Right forelimb (tissue), 1 donor: ENCODE measurements at regions not wholly inside any gene's neighbourhood (a gene's known extent, or its start where the extent isn't known, plus 50 kb on each side); places are given as distances from the start of the nearest gene placed in this dataset.

Source experiments
- DNase-seq: peaks from one replicate; pipeline ENCODE4 v3.0.0-alpha.2; 2018

DNA sequence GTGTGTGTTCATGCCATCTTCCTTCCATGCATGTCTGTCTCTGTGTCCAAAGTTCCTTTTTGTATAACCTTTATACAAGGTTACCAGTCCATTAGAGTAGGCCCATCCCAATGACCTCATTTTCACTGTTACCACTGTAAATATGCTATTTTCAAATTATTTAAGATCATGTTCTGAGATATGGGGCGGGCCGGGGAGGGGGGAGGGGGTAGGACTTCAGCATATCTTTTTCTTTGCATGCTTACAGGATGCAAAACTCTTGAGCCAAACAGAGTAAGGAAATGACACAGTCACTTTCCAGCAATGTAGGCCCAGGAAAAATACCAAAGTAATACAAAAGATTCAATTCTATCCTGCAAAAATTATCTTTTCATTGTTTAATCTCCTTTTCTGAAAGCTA, 124.1 kb upstream of the HNRNPA3 start:
- no peak for DNase-seq

DNA sequence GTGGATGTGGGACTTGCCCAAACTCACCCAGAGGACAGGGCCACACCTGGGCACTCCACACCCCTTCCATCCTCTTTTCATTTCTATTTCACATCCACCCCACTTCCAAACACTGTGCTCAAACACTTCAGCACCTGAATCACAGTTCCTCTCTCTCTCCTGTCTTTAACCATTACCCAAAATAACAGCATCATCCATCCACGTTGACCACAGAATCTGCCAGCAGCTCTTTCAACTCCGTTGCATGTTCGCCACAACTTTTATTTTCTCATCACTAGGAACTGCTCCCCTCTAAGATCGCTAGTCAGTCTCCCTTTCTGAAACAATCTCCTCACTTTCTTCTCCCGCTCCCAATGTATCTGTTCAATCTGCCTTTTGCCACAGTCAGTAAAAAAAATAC, 121.6 kb upstream of the HNRNPA3 start:
- no peak for DNase-seq

DNA sequence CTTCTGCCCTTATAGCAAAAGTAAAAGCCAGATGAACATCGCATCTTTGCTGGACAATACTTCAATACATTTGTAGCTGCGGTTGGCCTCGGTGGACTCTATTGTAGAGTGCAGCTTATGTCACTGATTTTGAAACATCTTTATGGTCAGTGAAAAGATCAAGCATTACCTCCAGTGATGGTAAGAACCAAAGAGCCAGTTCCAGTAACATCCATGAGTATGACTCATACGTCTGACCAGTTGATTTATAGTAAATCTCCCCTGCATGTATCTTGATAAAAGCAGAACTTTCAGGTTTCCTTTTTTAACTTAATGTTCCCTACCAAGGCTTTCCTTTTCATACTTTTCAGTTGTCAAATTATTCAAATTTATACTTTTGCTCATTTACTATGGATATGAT, 119.2 kb upstream of the HNRNPA3 start:
- DNase-seq = no peak

DNA sequence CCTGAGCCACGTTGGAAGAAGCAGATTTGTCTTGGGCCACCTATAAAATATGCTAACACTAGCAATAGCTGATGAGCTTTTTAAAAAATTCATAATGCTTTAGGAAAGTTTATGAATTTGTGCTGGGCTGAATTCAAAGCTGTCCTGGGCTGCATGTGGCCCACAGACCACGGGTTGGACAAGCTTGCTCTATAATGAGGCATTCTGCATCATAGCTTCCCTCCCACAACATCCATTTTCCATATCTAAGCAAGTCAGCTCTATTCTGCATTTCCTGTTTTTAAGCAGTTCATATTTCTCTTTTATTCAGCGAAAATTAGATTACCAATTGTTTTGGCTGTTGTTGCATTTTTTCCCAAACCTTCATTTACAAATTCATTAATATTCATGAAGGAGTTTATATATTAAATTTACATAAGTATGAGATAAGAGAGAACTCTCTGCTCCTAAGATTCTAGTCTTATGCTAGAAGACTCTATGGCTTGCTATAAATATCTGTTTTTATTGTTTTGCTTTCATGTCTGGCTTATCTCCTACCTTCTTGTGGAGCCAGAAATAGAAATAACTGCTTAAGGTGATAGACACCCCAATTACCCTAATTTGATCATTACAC, 114.5 kb upstream of the HNRNPA3 start:
- DNase-seq = no peak

DNA sequence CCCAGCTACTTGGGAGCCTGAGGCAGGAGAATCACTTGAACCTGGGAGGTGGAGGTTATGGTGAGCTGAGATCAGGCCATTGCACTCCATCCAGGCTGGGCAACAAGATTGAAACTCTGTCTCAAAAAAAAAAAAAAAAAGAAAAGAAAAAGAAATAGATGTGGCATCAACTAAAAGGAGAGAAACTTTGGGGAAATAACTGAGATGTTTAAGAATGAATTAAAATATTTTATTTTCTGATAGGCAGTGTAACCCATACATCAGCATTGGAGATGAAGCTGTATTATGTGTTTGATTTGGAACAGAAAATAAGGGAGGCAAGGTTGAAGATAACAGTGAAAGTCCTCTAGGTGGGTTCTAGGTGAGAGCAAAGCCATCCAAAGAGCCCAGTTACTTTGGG, 110.7 kb upstream of the HNRNPA3 start:
- no peak for DNase-seq

DNA sequence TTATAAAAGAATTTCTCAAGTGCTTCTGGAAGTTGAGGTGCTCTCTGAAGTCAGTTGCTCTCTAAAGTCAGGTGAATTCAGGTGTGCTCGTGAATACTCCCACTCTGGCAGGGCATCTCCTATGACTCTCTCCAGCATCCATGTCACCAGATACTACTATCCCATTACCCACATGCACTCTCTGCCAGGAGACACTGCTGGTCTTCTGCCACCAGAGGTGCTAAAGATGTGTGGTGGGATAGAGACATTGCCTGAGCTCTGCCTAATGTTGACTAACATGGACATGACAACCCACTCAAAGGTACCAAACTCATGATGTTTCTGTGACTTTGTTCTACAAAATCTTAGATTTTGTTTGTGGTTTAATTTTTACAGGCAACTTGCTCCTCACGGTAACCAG, 106.4 kb upstream of the HNRNPA3 start:
- DNase-seq = no peak

DNA sequence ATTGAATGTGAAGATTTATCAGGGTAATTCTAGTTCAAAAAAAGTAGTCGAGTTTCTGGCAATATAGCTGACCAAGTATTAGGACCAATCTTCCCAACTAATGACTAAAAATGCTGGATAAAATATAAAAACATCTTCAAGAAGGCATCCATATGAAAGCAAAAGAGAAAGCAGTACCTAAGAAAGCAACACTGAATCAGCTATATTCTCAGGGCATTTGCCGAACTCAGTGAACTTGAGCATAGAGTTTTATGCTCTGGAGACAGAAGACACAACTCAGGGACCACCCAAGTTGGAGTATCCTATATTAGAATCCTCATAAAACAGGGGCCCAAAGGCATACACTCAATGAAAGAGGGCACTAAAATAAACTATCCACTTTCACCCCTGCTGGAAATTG, 103.7 kb upstream of the HNRNPA3 start:
- no peak for DNase-seq

DNA sequence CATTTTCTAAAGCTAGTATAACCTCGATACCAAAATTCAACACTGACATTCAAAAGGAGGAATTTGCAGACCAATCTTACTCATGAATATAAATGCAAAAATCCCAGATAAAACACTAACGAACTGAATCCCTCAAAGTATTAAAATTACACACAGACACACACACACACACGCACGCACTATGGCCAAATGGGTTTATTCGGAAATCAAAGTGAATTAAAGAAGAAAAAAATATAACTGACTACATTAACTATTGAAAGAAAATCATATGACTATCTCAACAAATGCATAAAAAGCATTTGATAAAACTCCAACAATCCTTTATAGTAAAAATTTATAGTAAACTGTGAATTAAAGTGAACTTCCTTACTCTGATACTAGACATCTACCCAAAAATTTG, 97.9 kb upstream of the HNRNPA3 start:
- no peak for DNase-seq

DNA sequence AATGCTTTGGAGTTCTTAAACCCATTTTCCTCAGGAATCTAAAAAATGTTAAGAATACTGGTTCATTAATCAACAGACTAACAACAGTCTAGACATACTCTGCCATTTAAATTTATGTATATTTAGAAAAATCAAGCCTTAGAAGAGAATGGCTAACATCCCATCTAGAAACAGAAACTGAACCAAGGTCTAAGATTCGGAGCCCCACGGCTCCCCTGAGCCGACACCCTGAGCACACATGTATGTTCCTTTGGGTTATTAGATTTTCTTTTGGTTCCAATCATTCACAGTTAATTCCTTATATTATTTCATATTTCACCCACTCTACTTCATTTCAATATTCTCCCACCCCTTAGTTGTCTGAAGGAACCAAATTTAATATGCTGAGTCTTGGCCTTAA, 94.8 kb upstream of the HNRNPA3 start:
- no peak for DNase-seq

DNA sequence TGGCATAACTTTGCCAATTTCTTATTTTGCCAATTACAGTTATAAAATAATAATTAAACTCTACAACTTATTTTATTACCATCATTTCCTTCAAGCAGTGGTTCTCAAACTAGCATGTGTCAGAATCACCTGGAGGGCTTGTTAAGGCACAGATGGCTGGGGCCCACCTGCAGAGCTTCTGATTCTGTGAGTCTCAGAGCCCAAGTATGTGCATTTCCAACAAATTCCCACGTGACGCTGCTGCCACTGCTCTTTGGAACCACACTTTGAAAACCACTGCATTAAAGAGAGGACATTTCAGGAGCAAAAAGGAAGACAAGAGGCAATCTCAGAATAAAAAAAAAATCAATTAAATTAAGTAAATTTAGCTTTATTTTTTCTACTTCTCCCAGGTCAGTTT, 94.0 kb upstream of the HNRNPA3 start:
- DNase-seq = no peak

DNA sequence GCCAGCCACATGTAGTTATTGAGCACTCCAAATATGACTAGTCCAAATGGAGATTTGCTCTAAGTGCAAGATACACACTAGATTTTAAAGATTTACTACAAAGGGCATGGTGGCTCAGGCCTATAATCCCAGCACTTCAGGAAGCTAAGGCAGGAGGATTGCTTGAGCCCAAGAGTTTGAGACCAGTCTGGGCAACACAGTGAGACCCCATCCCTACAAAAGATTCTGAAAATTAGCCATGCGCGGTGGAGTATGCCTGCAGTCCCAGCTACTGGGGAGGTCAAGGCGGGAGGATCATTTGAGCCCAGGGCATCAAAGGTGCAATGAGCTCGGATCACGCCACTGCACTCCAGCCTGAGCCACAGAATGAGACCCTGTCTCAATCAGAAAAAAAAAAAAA, 93.5 kb upstream of the HNRNPA3 start:
- no peak for DNase-seq

DNA sequence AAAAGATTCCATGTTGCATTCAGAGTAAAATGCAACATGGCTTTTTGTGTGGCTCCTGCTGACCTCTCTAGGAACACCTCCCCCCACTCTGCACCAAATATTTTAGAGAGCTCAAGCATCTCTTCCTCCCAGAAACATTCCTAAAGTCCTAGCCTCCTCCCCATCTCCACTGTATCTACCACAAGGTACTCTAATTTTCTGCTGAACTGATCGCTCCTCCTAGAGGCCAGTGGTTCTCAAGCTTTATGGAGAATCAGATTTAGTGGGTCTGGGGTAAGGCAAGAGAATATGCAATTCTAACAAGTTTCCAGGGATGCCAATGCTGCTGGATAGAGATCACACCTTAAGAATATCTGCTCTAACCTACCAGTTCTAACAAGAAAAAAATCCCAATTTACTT, 89.5 kb upstream of the HNRNPA3 start:
- no peak for DNase-seq

DNA sequence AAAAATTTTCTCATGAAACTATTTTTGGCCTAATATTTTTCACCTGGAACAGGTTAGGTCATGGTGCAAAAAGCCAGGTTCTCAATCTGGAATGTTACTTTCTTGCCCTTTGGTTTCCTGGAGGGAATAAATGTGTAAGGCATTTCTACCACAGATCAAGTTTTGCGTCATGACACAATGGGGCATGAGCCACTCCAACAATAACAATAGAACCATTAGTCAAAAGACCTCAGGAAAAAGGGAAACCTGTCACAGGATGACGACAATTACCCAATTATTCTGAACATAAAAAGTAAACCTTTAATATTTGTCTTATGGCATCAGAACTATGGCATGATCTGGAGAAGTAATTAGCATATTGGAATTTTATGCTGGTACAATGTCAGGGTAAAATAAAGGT, 88.2 kb upstream of the HNRNPA3 start:
- no peak for DNase-seq

DNA sequence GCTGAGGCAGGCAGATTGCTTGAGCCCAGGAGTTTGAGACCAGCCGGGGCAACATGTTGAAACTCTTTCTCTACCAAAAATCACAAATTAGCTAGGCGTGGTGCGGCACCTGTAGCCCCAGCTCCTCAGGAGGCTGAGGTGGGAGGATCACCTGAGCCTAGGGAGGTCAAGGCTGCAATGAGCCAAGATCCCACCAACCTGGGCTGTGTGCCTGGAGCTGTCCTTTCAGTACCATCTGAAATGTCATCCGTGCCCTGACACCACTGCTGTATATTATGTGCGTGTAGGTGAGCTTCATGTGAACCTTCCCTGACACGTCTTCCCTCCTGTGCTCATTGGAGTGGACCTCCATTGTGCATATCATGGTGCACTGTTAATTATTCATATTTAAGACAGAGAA, 84.8 kb upstream of the HNRNPA3 start:
- no peak for DNase-seq

DNA sequence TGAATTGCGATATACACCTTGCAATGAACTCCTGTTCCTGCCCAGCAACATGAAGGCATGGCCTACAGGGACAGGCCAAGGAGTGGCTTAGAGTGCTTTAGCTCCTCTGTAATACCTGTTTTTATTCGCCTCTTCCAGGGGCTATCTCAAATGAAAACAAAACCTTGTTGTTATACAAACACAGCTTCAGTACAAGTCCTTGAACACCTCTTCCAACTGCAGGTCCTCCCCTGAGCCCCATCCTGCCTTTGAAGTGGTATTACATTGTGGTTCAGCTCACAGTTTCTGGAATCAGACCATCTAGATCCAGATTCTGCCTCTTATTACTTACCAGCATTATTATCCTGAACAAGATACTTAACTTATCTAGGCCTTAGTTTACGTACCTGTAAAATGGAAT, 83.0 kb upstream of the HNRNPA3 start:
- DNase-seq = no peak

DNA sequence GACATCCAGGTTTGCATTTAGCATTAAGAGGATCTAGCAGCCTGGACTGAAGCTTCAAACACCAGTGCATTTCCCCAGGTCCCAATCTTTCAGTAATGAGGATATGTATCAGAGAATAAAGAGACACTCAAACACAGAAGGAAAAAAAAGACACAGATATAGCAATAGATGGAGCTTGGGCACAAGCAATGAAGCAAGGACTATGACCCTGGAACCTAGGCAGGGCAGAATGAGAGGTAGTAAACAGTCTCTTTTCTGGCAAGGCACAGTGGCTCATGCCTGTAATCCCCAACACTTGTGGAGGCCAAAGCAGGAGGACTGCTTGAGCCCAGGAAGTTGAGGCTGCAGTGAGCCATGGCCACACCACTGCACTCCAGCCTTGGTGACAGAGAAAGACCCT, 80.7 kb upstream of the HNRNPA3 start:
- DNase-seq = no peak

DNA sequence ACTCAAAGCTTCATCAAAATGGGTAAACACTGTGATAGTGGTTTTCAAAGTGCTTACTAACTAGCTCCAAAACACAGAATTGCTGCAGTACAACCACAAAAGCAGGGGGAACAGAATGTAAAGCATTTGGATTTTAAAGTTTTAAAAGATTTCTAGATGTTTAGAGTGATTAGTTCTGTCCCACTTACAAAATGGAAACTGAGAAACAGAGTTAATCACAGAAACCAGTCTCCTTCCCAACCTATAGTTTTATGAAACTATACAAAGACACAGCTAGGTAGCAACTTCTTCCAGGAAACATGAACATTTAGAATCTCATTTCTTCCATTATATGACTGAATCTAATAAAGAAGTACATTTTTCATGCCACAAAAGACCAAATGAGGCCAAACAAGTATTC, 73.8 kb upstream of the HNRNPA3 start:
- no peak for DNase-seq

DNA sequence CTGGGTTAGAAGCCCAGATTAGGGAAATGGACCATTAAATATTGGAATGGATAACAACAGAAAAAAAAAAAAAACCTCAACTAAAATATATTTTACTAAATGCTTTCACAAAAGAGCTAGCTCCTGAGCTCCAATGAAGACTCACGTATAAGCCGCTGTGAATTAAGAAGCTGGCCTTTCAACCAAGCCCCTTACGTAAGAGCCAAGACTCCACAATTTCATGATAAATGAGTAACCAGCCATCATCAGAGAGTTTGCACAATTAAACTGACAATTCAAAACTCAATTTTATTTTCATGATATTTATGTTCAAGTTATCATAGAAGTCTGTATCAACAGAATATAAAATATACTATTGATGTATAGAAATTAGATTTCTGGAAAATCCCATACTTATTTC, 70.7 kb upstream of the HNRNPA3 start:
- DNase-seq = no peak

DNA sequence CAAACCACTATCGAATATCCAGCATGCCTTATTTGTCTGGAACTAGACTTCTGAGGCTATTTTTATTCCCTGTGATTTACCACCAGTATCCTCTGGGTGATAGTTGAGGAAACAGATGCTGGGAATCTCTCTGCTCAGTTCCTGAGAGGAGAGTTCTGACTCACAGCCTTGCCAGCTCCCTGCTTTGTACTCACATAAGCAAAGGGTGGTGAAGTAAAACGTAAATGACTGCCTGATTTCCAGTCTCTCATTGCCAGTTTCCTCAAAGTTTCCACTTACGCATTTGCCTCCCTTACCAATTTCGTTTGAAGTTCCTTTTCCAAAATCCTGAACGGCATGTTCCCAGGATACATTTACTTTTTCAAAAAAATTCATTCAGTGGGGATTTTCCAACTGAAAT, 69.2 kb upstream of the HNRNPA3 start:
- DNase-seq = no peak

DNA sequence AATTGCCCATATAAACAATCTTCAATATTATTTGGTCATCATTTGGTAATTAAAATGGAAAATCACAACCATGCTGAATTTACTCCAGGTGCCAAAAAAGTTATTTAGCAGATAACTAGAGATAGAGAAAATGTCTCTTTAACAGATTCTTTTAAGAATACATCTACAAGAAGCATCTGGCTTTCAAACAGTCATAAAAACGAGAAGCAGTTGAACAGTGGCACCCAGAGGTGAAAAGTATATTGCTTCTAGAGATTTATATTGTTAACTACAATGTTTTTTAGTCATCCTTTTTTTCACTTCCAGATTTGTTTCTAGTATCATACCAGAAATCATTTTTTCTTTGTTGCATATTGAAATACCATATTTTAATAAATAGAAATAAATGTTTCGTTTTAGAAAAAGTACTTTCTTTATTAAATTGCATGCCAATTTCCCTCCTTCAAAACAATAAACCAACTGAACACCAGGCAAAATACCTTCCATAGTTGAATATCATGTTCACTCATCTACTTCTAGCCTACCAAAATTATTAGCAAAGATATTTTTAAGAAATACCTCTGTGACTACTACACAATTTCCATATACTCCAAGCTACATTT, 65.4 kb upstream of the HNRNPA3 start:
- DNase-seq = no peak

DNA sequence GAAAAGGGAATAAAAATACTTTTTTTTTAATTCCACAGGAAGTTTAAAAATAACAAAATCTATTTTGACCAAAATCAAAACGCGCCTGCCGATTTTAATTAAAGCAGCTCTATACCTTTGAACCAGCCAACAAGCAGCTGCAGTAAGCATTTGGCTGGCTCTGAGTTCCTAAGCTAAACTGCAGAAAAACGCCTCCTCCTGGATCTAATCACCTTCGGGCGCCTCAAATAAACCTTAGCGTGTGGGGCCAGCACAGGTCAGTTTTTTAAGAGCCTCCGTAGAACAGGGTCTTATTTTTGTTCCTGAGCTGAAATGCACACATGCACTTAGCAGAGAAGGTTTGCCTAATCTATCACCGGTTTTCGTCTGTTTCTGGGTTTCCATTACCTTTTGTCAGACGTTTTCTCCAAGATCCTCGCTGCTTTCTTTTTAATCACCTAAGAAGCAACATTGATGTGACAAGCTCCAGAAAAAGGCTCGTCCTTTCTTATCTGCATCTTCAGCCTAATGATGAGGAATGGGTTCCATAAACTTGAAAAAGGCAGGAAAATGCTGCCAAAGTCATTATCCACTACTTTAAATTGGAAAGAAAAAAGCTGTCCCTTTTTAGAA, 64.7 kb upstream of the HNRNPA3 start:
- no peak for DNase-seq

DNA sequence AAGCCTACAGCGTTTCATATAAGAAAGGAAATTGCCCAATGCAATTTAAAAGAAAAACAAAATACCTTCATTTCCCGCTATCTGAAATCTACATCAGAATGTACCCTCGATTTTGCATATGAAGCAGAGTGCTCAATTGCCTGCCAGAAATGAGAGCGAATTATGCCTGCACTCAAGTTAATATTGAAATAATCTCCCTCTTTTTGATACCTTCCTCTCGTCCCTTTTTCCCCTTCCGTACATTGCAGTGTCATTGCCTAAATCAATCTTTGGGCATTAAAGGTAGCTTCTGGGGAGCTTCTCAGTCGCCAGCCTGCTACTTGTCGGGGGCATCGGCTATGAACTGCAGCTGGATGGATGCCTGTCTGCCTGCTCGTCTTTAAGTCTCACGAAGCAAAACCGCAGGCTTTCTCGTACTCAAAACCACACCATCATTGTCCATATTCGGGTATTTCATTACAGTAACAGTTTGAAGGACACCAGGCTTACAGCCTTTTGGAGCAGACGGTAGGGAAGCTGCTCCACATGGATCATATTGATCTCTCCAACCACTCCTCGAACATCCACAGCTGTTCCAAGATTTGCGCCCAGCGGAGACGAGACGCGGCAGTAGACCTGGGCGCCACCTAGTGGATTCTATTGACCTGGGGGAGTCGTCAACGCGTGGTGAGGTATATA, 64.0 kb upstream of the HNRNPA3 start:
- DNase-seq = peak; percentile 88

DNA sequence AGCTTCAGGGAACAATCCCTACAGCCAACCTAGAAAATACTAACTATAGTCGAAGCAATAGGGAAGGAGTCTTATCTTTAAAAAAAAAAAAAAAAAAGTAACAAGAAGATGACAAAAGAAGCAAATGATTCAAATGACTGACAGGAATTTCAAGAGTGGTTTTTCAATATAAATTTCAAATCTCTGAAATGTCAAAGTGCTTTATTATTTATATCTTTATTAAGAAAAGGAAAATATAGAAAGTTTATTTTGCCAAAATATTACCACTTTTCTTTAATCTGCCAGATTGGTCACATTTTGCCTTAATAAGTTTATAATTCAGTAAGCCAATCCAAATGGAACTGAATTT, 63.5 kb upstream of the HNRNPA3 start:
- no peak for DNase-seq

DNA sequence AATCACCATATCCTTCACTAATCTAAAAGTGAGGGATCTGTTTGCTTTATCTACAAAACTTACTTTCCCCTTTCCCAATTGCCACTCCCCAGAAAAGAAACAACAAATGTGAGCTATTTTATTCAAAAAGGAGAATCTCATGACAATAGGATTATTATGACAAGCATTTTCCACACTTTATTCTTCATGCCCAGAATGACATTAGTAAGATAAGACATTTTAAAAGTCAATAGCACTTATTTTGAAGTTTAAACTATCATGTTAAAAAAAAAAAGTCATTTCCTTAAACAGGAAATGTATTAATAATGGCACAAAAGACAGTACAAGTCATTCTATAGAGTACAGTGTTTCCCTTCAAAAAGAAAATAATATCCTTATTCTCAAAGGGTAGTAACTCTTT, 58.8 kb upstream of the HNRNPA3 start:
- DNase-seq = no peak

DNA sequence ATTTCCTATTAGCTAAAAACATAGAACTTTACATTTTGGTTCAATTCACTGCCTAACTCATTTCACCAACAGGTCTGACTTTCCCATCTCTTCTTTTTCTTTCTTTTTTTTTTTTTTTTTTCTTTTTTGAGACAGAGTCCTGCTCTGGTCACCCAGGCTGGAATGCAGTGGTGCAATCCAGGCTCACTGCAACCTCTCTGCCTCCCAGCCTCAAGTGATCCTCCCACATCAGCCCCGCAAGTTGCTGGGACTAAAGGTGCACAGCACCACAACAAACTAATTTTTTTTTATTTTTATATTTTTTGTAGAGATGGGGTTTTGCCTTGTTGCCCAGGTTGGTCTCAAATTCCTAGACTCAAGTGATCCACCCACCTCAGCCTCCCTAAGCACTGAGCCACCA, 57.8 kb upstream of the HNRNPA3 start:
- DNase-seq = no peak
